Astrocyte of the spinal cord (primary cell): ENCODE measurements at regions not wholly inside any gene's neighbourhood (a gene's known extent, or its start where the extent isn't known, plus 50 kb on each side); places are given as distances from the start of the nearest gene placed in this dataset.

ENCODE experiments used
- DNase-seq: peaks from one replicate; pipeline ENCODE4 v3.0.0; 2011; ENCODE audit warnings: low read depth, low spot score
- H3K4me3 ChIP-seq: 2 replicates; pipeline ENCODE4 v1.5.1; 2011; ENCODE audit warnings: low read depth, mild to moderate bottlenecking, low read length, moderate library complexity
- in situ Hi-C: cut with HindIII; loops from 2 replicates; pipeline ENCODE4 v1.10.0; 2017; ENCODE audit warnings: low sequenced_read_pairs
- TF ChIP-seq, protein P1 (sequence below): IDR thresholded peaks from 2 replicates; pipeline ENCODE4 v1.5.1; 2012; ENCODE audit warnings: low read depth, mild to moderate bottlenecking, low read length, inconsistent platforms

DNA sequence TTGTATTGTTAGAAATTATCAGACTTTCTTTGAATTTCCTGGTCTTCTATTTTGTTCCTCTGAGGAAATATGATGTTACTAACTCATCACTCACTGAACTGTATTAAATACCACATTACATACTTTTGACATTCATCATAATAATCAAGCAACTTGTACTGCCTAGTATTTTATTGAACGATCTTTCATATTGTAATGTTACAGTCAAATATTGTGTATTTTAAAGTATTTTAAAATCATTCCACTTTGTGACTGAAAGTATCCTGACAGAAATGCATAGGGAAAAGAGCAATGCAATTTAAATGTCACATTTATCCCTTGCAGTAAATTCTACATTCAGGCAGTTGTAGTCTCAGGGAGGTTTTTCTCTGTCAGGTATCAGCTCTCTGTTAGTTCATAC is 1557.4 kb downstream of the CDH8 start:
- in situ Hi-C loops, result no loop called here

DNA sequence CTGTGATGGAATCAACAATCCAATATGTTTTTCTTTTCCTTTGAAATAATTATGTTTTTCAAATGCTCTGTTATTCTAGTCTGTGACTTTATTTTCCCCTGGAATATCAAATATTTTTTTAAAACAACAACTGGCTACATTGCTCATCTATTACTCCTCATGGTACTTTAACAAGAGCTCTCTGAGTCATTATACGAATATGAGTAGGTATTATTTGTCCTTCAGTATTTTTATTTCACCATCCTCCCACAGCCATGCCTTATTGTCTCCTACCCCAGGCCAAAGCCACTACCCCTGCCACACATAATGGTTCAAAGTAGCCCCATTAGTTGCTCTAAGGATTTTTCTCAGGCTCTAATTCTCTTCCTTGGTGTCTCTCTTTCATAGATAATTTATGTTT is 1572.3 kb downstream of the CDH8 start:
- no peak for DNase-seq
- TF ChIP-seq, protein P1, sequence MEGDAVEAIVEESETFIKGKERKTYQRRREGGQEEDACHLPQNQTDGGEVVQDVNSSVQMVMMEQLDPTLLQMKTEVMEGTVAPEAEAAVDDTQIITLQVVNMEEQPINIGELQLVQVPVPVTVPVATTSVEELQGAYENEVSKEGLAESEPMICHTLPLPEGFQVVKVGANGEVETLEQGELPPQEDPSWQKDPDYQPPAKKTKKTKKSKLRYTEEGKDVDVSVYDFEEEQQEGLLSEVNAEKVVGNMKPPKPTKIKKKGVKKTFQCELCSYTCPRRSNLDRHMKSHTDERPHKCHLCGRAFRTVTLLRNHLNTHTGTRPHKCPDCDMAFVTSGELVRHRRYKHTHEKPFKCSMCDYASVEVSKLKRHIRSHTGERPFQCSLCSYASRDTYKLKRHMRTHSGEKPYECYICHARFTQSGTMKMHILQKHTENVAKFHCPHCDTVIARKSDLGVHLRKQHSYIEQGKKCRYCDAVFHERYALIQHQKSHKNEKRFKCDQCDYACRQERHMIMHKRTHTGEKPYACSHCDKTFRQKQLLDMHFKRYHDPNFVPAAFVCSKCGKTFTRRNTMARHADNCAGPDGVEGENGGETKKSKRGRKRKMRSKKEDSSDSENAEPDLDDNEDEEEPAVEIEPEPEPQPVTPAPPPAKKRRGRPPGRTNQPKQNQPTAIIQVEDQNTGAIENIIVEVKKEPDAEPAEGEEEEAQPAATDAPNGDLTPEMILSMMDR, result no peak
- in situ Hi-C loops, result no loop called here
- H3K4me3 ChIP-seq, result no peak overlapping the region

More for the DNA sequence above, 1557.4 kb downstream of the CDH8 start:
- H3K4me3 ChIP-seq, result no peak overlapping the region
- DNase-seq, result no peak
- TF ChIP-seq, protein P1, result no peak

DNA sequence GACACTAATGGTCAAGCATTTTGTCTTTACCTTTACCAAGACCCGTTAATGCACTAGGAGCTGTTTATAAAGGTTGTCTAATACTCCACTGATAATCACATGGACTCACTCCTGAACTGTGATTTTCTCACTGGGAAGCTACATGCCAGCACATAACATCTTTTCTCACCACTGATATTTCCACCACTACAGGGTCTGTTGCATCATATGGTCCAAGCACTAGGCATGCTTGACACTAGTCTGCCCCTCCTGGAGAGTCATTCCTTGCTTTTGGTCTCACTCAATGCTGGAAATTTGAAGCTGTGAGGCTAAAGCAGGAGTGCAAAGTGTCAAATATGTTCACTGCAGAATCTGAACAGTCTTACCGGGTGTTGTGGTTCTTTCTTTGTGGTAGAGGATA is 1576.8 kb downstream of the CDH8 start:
- TF ChIP-seq, protein P1, result no peak
- DNase-seq, result no peak
- in situ Hi-C loops, result no loop called here
- H3K4me3 ChIP-seq, result no peak overlapping the region

DNA sequence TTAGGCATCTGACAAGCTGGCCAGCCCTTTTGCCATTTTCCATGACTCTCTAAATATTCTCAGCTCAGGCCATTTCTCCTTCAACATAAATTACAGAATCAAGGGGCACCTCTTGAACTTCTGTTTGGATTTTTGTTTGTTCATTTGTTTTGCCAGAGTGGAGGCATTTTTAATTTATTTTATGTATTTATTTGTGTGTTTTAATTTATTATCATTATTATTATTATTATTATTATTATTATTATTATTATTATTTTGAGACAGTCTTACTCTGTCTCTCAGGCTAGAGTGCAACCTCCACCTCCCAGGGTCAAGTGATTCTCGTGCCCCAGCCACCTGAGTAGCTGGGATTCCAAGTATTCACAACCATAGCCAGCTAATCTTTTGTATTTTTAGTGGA is 1578.0 kb downstream of the CDH8 start:
- DNase-seq, result no peak
- in situ Hi-C loops, result no loop called here
- H3K4me3 ChIP-seq, result no peak overlapping the region
- TF ChIP-seq, protein P1, result no peak

DNA sequence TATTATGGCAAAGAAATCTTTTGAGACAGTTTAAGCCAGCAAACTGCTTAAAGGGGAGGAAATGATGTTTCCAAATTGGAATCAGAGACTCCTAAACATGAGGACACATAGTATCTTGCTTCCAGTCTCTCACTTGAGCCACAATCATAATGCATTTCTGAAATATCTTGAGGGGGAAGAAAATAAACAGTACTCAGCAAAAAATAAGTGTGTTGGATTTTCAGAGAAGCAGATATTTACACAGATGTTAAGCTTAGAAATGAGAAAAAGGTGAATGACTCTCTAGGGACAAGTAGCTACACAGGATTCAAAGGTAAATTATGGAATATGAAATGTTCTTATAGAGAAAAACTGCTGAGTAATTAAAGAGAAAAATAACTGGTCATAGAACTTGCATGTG is 1583.6 kb downstream of the CDH8 start:
- in situ Hi-C loops, result no loop called here
- no peak overlapping the region for H3K4me3 ChIP-seq
- TF ChIP-seq, protein P1, result no peak
- no peak for DNase-seq

DNA sequence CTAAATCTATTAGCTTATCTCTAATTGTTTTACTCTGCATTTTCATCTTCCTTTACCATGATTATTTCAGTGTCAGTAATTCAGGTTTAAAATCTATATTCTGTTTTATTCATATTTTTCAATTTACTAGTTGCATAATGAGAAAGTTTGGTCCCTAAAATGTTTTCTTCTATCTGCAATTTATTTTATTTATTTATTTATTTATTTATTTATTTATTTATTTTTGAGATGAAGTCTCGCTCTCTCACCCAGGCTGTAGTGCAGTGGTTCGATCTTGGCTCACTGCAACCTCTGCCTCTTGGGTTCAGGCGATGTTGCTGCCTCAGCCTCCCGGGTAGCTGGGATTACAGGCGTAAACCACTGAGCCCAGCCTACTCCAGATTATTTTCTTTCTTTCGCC is 1597.3 kb downstream of the CDH8 start:
- in situ Hi-C loops, result no loop called here
- TF ChIP-seq, protein P1, result no peak
- H3K4me3 ChIP-seq, result no peak overlapping the region
- DNase-seq, result no peak

DNA sequence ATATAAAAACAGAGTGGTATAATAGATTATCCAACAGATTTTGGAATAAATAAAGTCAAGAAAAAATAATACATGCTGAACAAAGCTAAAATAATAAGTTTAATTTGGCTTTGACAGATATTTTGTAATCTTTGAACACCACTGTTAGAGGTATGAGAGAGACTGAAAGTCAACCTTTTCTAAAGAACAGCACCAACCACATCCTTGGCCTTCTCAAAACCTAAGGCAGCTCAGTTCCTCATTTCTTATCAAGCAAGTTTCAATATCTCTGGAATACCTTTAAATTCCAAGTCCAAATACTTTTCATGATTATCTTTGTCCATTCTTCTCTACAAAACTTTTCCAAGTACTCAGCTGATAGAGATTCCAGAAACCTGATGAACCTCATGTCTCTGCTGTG is 1603.8 kb downstream of the CDH8 start:
- no peak overlapping the region for H3K4me3 ChIP-seq
- TF ChIP-seq, protein P1, result no peak
- in situ Hi-C loops, result no loop called here

More for the DNA sequence above, 1603.8 kb downstream of the CDH8 start:
- DNase-seq, result no peak
